HG02759 (cell line): ENCODE measurements at regions not wholly inside any gene's neighbourhood (a gene's known extent, or its start where the extent isn't known, plus 50 kb on each side); places are given as distances from the start of the nearest gene placed in this dataset.
"Not testable (repeated sequence)": the region's sequence is repeated elsewhere in the genome, so short reads cannot be mapped to it uniquely, and the experiment has no call there.

Experiments
- ATAC-seq: cut with Tn5 transposase; IDR thresholded peaks from one replicate; pipeline ENCODE4 v1.9.1; 2021; ENCODE audit warnings: mild to moderate bottlenecking, moderate library complexity; ENCODE audit not compliant: unreplicated experiment

- ATAC-seq, result no peak
These were observed 298.4 kb upstream of the MMADHC start for GRCh38 chr2:149885946-149886345.

GRCh38 chr2:149885468-149885867 is 297.9 kb upstream of the MMADHC start:
- no peak for ATAC-seq

DNA sequence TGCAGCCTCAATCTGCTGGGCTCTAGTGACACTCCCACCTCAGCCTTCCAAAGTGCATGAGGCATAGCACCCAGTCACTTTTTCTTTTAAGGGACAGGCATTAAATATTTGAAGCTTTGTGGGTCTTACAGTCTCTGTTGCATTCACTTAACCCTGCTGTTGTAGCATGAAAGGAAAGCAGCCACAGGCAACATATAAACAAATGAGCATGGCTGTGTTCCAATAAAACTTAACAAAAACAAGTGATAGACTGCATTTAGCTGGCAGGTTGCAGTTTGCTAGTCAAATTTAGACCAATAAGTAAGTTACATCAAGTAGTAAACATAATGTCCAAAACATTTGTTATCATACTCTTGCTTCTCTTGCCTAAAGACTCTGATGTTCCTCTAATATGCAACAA is 297.3 kb upstream of the MMADHC start:
- ATAC-seq, result no peak

GRCh38 chr2:149877913-149878312 is 290.3 kb upstream of the MMADHC start:
- ATAC-seq, result no peak

DNA sequence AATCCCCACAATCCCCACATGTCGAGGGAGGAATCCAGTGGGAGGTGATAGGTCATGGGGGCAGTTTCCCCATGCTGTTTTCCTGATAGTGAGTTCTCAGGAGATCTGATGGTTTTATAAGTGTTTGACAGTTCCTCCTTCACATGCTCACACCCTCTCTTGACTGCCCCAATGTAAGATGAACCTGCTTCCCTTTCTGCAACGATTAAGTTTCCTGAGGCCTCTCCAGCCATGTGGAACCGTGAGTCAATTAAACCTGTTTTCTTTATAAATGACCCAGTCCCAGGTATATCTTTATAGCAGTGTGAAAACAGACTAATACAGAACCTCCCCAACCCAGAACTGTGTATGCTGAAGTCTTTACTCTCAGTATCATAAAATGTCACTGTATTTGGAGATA is 289.5 kb upstream of the MMADHC start:
- ATAC-seq, result no peak

DNA sequence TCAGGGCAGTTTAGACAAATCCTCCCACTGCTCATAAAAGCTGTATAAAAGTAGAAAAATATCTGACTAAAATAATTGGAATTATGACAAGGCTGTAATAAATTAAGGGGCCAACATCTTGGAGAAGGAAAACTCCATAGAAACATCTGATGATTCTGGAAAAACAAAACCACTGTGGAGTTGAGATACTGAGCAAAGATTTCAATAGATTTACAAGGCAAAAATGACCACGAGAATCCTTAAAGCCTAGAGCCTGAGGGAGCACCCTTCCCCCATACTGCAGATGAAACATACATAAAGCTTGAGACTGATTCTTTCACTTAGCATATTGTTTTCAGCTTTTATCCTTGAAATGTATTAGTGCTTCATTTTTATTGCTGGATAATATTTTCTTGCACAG is 286.4 kb upstream of the MMADHC start:
- no peak for ATAC-seq

GRCh38 chr2:149872638-149873150 is 285.1 kb upstream of the MMADHC start:
- no peak for ATAC-seq

DNA sequence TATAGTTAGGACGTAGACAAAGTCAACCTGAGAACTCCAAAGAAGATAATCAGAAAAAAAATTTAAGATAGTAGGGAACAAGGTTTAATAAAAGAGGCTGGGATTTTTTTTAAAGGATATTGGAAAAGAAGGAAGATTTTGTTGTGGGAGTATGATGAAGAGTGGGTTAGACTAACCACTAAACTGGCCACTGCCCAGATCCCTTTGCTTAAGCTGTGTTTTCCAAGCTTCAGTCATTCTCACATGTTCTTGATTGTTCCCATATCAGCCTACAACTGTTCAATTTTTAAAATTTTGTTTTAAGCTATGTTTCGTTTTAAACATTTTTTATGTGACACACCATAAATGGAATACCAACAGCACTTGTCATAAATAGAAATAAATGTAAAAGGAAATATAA is 284.5 kb upstream of the MMADHC start:
- no peak for ATAC-seq

DNA sequence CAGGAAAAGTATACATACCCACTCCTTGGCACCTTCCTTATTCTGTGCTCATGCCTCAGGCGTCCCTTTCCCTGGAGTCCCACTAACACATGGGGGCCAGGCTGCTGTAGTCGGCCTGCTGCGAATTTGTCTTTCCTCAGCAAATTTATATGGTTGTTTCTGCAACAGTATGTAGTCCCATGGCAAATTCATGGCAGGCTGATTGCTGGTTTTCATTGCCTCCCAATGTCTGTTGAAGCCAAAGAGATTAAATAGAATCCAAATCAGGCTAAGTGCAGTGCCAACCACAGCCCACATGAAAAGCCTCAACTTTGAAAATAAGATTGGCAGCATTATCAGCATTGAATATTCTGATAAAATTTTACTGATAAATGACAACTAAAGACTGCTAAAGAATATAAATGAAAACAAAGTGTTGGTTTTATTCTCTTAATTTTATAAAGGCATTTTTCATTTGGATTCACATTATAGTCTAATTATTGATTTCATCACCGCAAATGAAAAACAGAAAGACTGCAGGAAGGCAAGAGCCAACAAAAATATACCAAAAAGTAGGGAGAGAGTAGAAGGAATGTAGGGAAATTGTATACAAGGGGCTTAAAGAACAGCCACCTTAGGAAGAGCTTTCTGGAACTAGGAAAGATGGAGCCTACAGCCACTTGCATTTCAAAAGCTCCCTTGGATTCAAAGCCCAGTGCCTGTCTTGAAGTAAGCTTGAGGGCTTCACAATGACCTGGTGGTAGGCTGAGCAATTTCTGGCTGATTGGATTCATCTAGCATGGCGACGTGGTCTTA is 283.7 kb upstream of the MMADHC start:
- ATAC-seq, result no peak

- ATAC-seq, result no peak
These were observed 275.7 kb upstream of the MMADHC start for GRCh38 chr2:149863227-149863626.

DNA sequence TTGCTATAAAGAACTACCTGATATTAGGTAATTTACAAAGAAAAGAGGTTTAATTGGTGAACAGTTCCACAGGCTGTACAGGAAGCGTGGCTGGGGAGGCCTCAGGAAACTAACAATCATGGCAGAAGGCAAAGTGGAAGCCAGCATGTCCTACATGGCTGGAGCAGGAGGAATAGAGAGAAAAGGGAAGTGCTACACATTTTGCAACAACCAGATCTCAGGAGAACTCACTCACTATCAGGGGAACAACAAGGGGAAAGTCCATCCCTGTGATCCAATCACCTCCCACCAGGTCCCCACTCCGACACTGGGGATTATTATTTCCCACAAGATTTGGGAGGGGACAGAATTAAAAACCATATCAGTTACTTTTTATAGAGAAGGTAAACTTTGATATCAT is 273.5 kb upstream of the MMADHC start:
- ATAC-seq, result no peak

- ATAC-seq, result no peak
These were observed 272.8 kb upstream of the MMADHC start for GRCh38 chr2:149860276-149860921.

DNA sequence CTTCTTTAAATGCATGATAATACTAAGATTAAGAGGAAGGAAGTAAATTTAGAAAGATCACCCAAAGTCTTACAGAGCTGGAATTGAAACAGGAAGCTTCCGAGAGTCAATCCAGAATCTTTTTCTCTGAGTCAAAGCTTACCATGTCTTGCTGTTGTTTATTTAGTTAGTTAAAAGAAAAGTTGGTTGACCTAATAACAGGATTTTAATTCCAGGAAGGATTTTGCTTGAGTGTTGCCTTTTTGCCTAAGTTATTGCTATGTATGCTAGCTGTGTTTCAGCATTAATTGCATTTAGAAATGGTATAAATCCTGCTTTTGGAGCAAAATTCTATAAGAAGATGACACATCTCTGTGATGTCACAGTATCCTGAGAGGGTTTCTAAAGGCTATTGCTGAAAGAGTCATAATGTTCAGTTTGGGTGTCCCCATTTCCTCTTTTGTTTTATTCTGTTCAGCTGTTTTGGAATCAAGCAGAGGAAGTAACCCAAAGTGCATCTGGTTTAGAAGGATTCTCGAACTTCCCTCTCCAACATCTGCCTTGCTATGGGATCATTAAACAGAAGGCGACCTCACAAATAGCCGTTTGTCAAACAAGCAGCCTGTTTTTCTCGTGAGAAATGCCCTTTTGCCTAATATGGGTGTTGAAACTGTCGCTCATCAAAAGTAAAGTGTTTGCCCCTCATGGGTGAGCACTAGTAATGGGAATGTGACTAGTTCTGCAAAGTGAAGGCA is 271.5 kb upstream of the MMADHC start:
- no peak for ATAC-seq

GRCh38 chr2:149858216-149858615 is 270.6 kb upstream of the MMADHC start:
- ATAC-seq, result no peak

- ATAC-seq, result no peak
These were observed 269.8 kb upstream of the MMADHC start for GRCh38 chr2:149857344-149857743.

GRCh38 chr2:149855859-149856258 is 268.3 kb upstream of the MMADHC start:
- not testable (repeated sequence) for ATAC-seq

GRCh38 chr2:149849591-149849990 is 262.0 kb upstream of the MMADHC start:
- ATAC-seq, result no peak

DNA sequence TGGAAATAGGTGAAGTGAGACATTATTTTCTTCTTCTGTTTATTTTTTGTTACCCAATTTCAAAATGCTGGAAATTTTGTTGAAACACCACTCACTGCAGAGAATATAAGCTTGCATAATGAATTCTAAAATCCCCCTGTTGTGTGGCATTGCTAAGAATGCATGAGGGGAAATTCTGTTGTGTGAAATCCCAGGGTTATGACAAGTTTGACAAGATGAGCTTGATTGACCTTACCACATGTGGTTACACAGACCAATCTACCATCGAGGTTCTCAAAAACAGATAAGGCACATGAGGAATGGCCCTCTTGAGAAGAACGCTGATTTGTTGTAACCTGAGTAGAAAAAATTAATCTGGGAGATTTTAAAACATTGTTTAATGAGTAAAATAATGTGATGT is 261.6 kb upstream of the MMADHC start:
- ATAC-seq, result no peak

DNA sequence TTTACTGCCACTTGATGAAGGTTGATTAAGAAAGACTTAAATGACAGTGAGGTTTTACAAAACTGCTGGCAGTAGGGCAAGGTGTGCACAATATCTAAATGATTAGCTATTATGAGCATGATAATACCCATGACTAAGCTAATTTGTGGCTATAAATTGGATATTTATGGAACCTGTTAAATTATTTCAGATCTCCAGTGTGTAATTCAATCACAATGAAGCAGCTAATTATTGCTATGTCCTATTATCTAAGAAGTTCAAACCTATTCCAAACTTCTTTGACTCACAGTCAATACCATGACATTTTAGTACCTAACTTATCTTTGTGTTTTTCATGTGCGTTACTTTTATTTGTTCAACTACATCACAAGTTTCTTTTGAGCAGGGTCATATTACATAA is 253.8 kb upstream of the MMADHC start:
- ATAC-seq, result no peak

DNA sequence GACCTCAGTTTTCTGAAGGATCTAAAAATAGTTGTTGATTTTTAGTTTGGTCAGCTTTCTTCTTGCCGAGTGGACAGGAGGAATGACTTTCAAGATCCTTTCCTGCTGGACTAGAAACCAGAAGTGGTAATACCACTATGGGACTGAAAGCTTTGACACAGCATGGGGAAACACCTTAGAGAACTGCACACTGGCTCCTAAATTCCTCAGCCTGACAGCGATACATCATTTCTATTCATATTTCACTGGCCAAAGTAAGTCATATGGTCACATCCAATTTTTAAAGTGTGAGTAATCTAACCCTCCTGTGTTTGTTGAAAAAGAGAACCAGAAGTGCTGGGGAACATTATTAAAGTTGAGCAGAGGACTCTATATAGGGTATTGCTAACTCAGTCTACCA is 244.7 kb upstream of the MMADHC start:
- no peak for ATAC-seq

DNA sequence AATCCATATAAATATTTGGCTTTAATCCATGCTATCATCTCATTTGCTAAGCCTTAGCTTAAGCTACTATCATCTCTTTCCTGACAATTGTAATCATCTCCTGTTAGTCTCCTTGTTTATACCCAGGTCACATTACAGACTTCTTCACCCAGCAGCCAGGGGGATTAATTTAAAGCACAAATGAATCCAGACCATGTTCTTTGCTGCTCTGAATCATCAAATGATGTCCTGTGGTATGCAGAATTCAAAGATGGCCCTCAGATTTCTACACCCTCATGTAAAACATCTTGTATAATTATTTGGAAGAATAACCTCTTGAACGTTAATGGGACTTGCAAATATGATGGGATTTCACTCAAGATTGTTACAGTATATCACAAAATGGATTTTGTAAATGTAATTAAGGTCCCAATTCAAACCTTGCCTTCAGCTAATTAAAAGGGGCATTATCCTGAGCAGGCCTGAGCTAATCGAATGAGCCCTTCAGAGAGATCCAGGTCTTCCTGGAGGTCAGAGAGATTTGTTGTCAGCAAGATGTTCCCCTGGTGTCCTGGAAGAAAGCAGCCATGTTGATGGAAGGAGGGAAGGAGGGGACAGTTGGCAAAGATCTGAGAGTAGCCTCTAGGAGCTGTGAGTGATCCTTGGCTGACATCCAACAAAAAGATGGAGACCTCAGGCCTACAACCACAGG is 241.1 kb upstream of the MMADHC start:
- ATAC-seq, result no peak
